ENCODE measurements at regions not wholly inside any gene's neighbourhood (a gene's known extent, or its start where the extent isn't known, plus 50 kb on each side); places are given as distances from the start of the nearest gene placed in this dataset.
"Not testable (repeated sequence)": the region's sequence is repeated elsewhere in the genome, so short reads cannot be mapped to it uniquely, and the experiment has no call there.

DNA sequence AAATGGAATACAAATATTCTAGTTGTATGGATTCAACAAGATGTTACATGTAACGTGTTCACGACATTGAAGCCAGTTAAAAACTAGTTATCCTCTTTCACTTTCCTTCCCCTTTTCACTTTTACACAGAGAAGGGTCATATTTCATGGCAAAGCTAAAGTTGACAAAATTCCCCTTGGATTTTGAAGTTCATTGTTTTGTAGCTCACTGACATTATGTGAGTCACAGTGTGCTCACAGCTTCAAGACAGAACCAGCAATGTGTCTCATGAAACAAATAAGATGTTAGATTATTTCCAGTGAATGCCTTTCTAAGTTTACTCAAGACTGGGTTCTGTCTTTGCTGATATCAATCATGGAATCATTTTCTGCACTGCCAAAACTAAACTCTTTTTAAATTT, 535.5 kb upstream of the GRIN3A start:
- H3K4me3 ChIP-seq (ENCODE audit: control insufficient read depth in 1 of 7, extremely low read depth in 1 of 7, insufficient read depth in 4 of 7, low read depth in 2 of 7, low read length in 6 of 7) = no peak overlapping the region
- H3K27ac ChIP-seq (ENCODE audit: insufficient read depth in 1 of 2, low read depth in 1 of 2, low read length in 2 of 2, poor library complexity in 1 of 2, severe bottlenecking in 2 of 2) = no peak overlapping the region
- ChIA-PET POLR2A (no interaction called here), CTCF (no interaction called here)
- H3K36me3 ChIP-seq (ENCODE audit: control insufficient read depth in 4 of 4, insufficient read depth in 4 of 4, low read length in 3 of 4) = no peaks in the 10 kb centered on the region
- DNase-seq = no peak
- H3K4me1 ChIP-seq (ENCODE audit: control extremely low read depth in 1 of 4, control insufficient read depth in 4 of 4, insufficient read depth in 4 of 4, low read length in 3 of 4) = no peaks in the 10 kb centered on the region
- no CpG with 5 or more reads among the region's 2 CpGs for WGBS (ENCODE audit: insufficient coverage)
- H3K27me3 ChIP-seq (replicated peaks in 2 of 5; ENCODE audit: control insufficient read depth in 4 of 5, insufficient read depth in 5 of 5, low read length in 4 of 5) = no peaks in the 10 kb centered on the region
- no peaks in the 10 kb centered on the region for H3K9me3 ChIP-seq (ENCODE audit: control extremely low read depth in 1 of 5, control insufficient read depth in 4 of 5, insufficient read depth in 2 of 5, low read depth in 1 of 5, low read length in 4 of 5)

DNA sequence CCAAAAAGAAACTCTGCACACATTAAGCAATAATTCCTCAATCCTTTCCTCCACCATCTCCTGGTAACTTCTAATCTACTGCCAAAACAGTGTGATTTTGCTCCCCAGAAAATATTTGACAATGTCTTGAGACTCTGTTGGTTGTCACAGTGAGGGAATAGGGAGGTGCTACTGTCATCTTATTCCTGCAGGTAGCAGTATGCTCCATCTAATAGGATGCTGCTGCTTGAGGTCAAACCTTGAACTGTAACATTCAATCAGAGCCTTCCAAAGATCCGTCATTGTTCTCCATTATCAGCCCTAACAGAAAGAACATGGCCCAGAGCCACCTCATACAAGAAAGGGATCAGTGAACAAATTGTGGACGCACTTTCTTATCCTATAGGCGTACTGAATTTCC, 514.7 kb upstream of the GRIN3A start:
- no peaks in the 10 kb centered on the region for H3K9me3 ChIP-seq (ENCODE audit: control extremely low read depth in 1 of 5, control insufficient read depth in 4 of 5, insufficient read depth in 2 of 5, low read depth in 1 of 5, low read length in 4 of 5)
- no peak overlapping the region for H3K4me3 ChIP-seq (ENCODE audit: control insufficient read depth in 1 of 7, extremely low read depth in 1 of 7, insufficient read depth in 4 of 7, low read depth in 2 of 7, low read length in 6 of 7)
- H3K4me1 ChIP-seq (ENCODE audit: control extremely low read depth in 1 of 4, control insufficient read depth in 4 of 4, insufficient read depth in 4 of 4, low read length in 3 of 4) = no peaks in the 10 kb centered on the region
- no peak overlapping the region for H3K27ac ChIP-seq (ENCODE audit: insufficient read depth in 1 of 2, low read depth in 1 of 2, low read length in 2 of 2, poor library complexity in 1 of 2, severe bottlenecking in 2 of 2)
- CTCF ChIA-PET = no interaction called here
- H3K36me3 ChIP-seq (ENCODE audit: control insufficient read depth in 4 of 4, insufficient read depth in 4 of 4, low read length in 3 of 4) = no peaks in the 10 kb centered on the region
- no peaks in the 10 kb centered on the region for H3K27me3 ChIP-seq (replicated peaks in 2 of 5; ENCODE audit: control insufficient read depth in 4 of 5, insufficient read depth in 5 of 5, low read length in 4 of 5)
- POLR2A ChIA-PET = no interaction called here
- no peak for DNase-seq
- WGBS (ENCODE audit: insufficient coverage) = 100% methylated on average over 2 of the region's 3 CpGs

DNA sequence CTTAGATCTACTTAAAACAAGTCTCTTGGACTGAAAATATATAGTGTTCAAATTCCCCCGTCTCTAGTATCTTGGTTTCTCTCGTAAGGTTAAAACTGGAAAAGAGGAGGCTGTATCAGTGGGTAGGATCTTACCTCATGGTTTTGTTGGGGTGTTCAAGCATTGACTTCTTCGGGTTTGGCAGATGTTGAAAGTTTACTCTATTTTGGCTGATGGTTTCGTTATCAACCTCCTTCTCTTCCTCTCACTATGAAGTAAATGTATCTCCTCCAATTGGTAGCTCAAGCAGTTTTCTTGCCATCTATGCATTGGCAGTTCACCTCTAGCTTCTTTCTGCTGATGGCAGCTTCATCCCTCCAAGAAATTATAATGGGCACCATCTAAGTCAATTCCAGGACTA, 506.5 kb upstream of the GRIN3A start:
- CTCF ChIA-PET = no interaction called here
- 100% methylated on average over 2 of the region's 4 CpGs for WGBS (ENCODE audit: insufficient coverage)
- H3K4me3 ChIP-seq (ENCODE audit: control insufficient read depth in 1 of 7, extremely low read depth in 1 of 7, insufficient read depth in 4 of 7, low read depth in 2 of 7, low read length in 6 of 7) = no peak overlapping the region
- POLR2A ChIA-PET = no interaction called here
- H3K9me3 ChIP-seq (ENCODE audit: control extremely low read depth in 1 of 5, control insufficient read depth in 4 of 5, insufficient read depth in 2 of 5, low read depth in 1 of 5, low read length in 4 of 5) = no peaks in the 10 kb centered on the region
- no peaks in the 10 kb centered on the region for H3K36me3 ChIP-seq (ENCODE audit: control insufficient read depth in 4 of 4, insufficient read depth in 4 of 4, low read length in 3 of 4)
- DNase-seq = no peak
- H3K27ac ChIP-seq (ENCODE audit: insufficient read depth in 1 of 2, low read depth in 1 of 2, low read length in 2 of 2, poor library complexity in 1 of 2, severe bottlenecking in 2 of 2) = no peak overlapping the region
- H3K27me3 ChIP-seq (replicated peaks in 2 of 5; ENCODE audit: control insufficient read depth in 4 of 5, insufficient read depth in 5 of 5, low read length in 4 of 5) = no peaks in the 10 kb centered on the region
- H3K4me1 ChIP-seq (ENCODE audit: control extremely low read depth in 1 of 4, control insufficient read depth in 4 of 4, insufficient read depth in 4 of 4, low read length in 3 of 4) = no peaks in the 10 kb centered on the region

DNA sequence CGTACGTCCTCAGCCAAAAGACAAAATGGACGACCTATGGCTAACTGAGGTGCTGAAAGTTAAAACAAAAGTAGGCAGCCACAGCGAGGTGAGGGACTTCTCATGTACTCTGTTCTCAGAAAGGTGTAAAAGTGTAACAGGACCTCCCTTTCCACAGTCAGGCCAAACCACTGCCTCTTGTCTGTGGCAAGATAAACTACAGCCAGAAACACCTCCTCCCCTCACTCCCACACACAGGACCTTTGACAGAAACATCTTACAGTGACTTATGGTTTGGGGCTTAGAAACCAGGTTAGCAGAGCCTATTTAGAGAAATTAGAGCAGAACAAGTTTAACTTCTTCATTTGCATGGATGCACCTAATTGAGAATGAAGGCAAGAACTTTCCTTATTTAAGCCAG, 499.1 kb upstream of the GRIN3A start:
- Histone ChIP-seq H3K27me3 (replicated peaks in 2 of 5; ENCODE audit: control insufficient read depth in 4 of 5, insufficient read depth in 5 of 5, low read length in 4 of 5) (no peaks in the 10 kb centered on the region), H3K4me1 (ENCODE audit: control extremely low read depth in 1 of 4, control insufficient read depth in 4 of 4, insufficient read depth in 4 of 4, low read length in 3 of 4) (peaks cover 0 to 2% (median 0%) of the 10 kb centered on the region in 4 experiments), H3K36me3 (ENCODE audit: control insufficient read depth in 4 of 4, insufficient read depth in 4 of 4, low read length in 3 of 4) (no peaks in the 10 kb centered on the region), H3K27ac (ENCODE audit: insufficient read depth in 1 of 2, low read depth in 1 of 2, low read length in 2 of 2, poor library complexity in 1 of 2, severe bottlenecking in 2 of 2) (no peak overlapping the region), H3K9me3 (ENCODE audit: control extremely low read depth in 1 of 5, control insufficient read depth in 4 of 5, insufficient read depth in 2 of 5, low read depth in 1 of 5, low read length in 4 of 5) (no peaks in the 10 kb centered on the region), H3K4me3 (ENCODE audit: control insufficient read depth in 1 of 7, extremely low read depth in 1 of 7, insufficient read depth in 4 of 7, low read depth in 2 of 7, low read length in 6 of 7) (no peak overlapping the region)
- WGBS (ENCODE audit: insufficient coverage) = 43% methylated on average over 1 of the region's 4 CpGs
- POLR2A ChIA-PET = no interaction called here
- DNase-seq = no peak
- CTCF ChIA-PET = no interaction called here

DNA sequence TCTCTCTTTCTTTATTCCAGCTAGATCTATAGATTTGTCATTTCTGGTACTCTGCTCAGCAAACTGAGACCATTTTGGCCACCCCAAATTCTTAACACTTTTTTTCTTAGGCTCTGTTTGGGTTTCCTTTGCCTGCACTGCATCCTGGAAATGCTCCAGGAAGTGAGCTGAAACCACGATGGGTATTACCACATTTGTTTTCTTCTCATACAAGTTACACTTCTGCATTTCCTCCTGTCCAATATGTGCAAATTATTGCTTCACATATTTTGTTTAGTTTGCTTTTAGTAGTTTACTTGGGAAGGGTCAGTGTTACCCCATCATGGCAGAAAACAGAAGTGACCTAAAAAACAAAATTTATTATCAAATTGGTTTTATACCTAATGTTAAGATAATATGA, 498.6 kb upstream of the GRIN3A start:
- Histone ChIP-seq H3K27ac (ENCODE audit: insufficient read depth in 1 of 2, low read depth in 1 of 2, low read length in 2 of 2, poor library complexity in 1 of 2, severe bottlenecking in 2 of 2) (no peak overlapping the region), H3K4me3 (ENCODE audit: control insufficient read depth in 1 of 7, extremely low read depth in 1 of 7, insufficient read depth in 4 of 7, low read depth in 2 of 7, low read length in 6 of 7) (no peak overlapping the region), H3K27me3 (replicated peaks in 2 of 5; ENCODE audit: control insufficient read depth in 4 of 5, insufficient read depth in 5 of 5, low read length in 4 of 5) (no peaks in the 10 kb centered on the region), H3K36me3 (ENCODE audit: control insufficient read depth in 4 of 4, insufficient read depth in 4 of 4, low read length in 3 of 4) (no peaks in the 10 kb centered on the region), H3K9me3 (ENCODE audit: control extremely low read depth in 1 of 5, control insufficient read depth in 4 of 5, insufficient read depth in 2 of 5, low read depth in 1 of 5, low read length in 4 of 5) (no peaks in the 10 kb centered on the region), H3K4me1 (ENCODE audit: control extremely low read depth in 1 of 4, control insufficient read depth in 4 of 4, insufficient read depth in 4 of 4, low read length in 3 of 4) (peaks cover 0 to 2% (median 0%) of the 10 kb centered on the region in 4 experiments)
- CTCF ChIA-PET = no interaction called here
- 0% methylated on average over 1 of the region's 1 CpG for WGBS (ENCODE audit: insufficient coverage)
- no peak for DNase-seq
- POLR2A ChIA-PET = no interaction called here

DNA sequence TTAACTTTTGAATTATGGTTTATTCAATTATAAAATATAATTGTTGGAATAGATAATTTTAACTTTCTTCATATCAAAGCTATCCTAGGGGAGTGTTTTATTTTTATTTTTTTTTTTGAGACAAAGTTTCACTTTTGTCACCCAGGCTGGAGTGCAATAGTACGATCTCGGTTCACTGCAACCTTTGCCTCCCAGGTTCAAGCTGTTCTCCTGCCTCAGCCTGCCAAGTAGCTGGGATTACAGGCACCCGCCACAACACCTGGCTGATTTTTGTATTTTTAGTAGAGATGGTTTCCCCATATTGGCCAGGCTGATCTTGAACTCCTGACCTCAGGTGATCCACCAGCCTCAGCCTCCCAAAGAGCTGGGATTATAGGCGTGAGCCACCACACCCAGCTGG, 489.0 kb upstream of the GRIN3A start:
- H3K9me3 ChIP-seq (ENCODE audit: control extremely low read depth in 1 of 5, control insufficient read depth in 4 of 5, insufficient read depth in 2 of 5, low read depth in 1 of 5, low read length in 4 of 5); H3K27me3 ChIP-seq (replicated peaks in 2 of 5; ENCODE audit: control insufficient read depth in 4 of 5, insufficient read depth in 5 of 5, low read length in 4 of 5); H3K36me3 ChIP-seq (ENCODE audit: control insufficient read depth in 4 of 4, insufficient read depth in 4 of 4, low read length in 3 of 4); H3K27ac ChIP-seq (ENCODE audit: insufficient read depth in 1 of 2, low read depth in 1 of 2, low read length in 2 of 2, poor library complexity in 1 of 2, severe bottlenecking in 2 of 2); H3K4me1 ChIP-seq (ENCODE audit: control extremely low read depth in 1 of 4, control insufficient read depth in 4 of 4, insufficient read depth in 4 of 4, low read length in 3 of 4); H3K4me3 ChIP-seq (ENCODE audit: control insufficient read depth in 1 of 7, extremely low read depth in 1 of 7, insufficient read depth in 4 of 7, low read depth in 2 of 7, low read length in 6 of 7); DNase-seq; POLR2A ChIA-PET; CTCF ChIA-PET: not testable (repeated sequence)
- no CpG with 5 or more reads among the region's 4 CpGs for WGBS (ENCODE audit: insufficient coverage)

DNA sequence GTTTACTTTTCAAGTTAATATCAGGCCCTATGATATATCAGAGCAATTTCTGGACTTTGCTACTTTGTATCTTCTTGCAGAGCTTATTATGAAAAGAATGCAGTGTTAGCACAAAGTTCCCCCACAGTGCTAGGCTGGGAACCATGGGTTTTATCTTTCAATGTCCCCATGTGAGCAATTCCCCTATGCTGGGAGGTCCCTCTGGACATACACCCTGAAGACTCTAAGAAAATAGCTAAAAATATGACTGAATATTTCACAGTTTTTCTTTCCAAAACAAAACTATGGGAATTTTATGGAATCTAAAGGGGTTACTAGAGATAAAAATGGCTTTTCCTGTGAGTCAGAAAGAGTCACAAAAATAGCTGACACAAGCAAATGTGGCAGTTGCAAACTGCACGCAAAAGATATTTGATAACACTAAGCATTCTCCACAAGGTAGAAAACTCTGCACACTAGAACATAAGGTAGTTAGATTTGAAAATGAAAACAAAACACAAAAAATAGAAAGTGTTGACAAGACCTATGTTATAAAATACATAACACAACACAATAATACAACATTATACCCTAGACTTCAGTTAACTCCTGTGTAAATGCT, 487.5 kb upstream of the GRIN3A start:
- H3K36me3 ChIP-seq (ENCODE audit: control insufficient read depth in 4 of 4, insufficient read depth in 4 of 4, low read length in 3 of 4) = no peaks in the 10 kb centered on the region
- H3K9me3 ChIP-seq (ENCODE audit: control extremely low read depth in 1 of 5, control insufficient read depth in 4 of 5, insufficient read depth in 2 of 5, low read depth in 1 of 5, low read length in 4 of 5) = no peaks in the 10 kb centered on the region
- no CpG with 5 or more reads among the region's 1 CpG for WGBS (ENCODE audit: insufficient coverage)
- POLR2A ChIA-PET = no interaction called here
- no peaks in the 10 kb centered on the region for H3K4me1 ChIP-seq (ENCODE audit: control extremely low read depth in 1 of 4, control insufficient read depth in 4 of 4, insufficient read depth in 4 of 4, low read length in 3 of 4)
- no peaks in the 10 kb centered on the region for H3K27me3 ChIP-seq (replicated peaks in 2 of 5; ENCODE audit: control insufficient read depth in 4 of 5, insufficient read depth in 5 of 5, low read length in 4 of 5)
- CTCF ChIA-PET = no interaction called here
- H3K4me3 ChIP-seq (ENCODE audit: control insufficient read depth in 1 of 7, extremely low read depth in 1 of 7, insufficient read depth in 4 of 7, low read depth in 2 of 7, low read length in 6 of 7) = no peak overlapping the region
- no peak overlapping the region for H3K27ac ChIP-seq (ENCODE audit: insufficient read depth in 1 of 2, low read depth in 1 of 2, low read length in 2 of 2, poor library complexity in 1 of 2, severe bottlenecking in 2 of 2)
- no peak for DNase-seq

Measured in common myeloid progenitor, CD34-positive (primary cell).